Fibroblast of peridontal ligament (primary cell): ENCODE measurements at regions not wholly inside any gene's neighbourhood (a gene's known extent, or its start where the extent isn't known, plus 50 kb on each side); places are given as distances from the start of the nearest gene placed in this dataset.
"Not testable (repeated sequence)": the region's sequence is repeated elsewhere in the genome, so short reads cannot be mapped to it uniquely, and the experiment has no call there.

ENCODE experiments used
- DNase-seq: peaks from one replicate; pipeline ENCODE4 v3.0.0-alpha.2; 2010; ENCODE audit errors: extremely low read depth

DNA sequence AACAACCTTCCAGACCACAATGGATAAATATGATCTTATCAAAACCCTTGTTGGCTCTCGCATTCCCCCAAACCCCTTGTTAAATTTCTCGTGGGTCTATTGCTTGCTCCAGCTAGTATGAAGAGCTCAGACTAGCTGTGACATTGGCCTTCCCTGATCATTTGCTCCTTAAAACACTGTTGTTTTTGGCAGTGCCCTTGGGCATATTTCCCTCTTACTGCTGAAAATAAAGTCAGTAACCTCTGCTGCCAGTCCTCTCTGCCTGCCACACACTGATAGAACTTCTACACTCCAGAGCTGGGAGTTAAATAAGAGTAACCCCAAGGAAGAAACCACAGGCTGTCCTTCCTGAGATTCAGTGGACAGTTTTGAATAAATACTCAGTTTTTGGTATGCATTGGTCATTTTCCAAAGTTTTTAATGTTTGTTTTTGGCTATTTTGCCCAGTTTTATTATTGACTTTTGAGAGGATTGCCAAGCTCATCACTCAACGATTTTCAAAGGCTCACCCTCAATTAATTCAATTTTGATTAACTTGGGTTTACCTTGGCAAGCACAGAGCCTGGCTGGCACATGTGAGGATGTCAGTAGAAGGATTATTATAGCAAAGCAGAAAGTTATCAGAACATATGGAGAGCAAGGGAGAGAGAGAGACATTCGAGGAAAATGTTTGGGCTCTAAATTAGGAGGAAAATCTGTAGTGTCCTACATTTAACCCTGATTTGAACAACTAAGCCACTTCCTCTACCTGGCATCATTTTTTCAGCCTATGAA, 84.3 kb upstream of the SYN3 start:
- DNase-seq: no peak

DNA sequence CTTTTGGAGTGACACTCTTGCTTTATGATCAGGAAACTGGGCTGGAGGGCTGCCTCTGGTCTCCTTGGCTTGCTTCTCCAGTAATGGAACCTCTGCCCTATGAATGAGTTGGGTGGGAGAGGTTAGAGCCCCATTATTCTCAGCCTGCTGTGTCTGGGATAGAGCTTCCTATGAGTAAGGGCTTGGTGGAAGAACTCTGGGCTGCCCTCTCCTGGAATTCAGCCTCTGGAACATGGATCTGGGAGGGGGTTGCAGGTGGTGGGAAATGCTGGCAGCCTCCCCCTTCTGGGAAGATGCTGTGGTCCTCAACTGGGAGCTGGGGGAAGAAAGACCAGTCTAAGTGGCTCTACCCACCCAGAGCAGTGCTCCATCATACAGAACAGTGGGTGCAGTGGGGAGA, 81.8 kb upstream of the SYN3 start:
- DNase-seq: no peak

GRCh38 chr22:33138333-33138732, 80.2 kb upstream of the SYN3 start:
- DNase-seq: not testable (repeated sequence)

- no peak for DNase-seq
These were observed 72.3 kb upstream of the SYN3 start for GRCh38 chr22:33130473-33130872.

DNA sequence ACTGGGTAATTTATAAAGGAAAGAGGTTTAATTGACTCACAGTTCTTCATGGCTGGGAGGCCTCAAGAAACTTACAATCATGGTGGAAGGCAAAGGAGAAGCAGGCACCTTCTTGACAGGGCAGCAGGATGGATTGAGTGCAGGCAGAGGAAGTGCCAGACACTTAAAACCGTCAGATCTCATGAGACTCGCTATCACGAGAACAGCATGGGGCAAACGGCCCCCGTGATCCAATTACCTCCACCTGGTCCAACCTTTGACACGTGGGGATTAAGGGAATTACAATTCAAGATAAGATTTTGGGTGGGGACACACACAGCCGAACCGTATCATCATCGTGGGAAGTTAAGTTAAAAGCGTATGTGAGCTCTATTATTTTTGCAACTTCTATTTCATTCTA, 71.4 kb upstream of the SYN3 start:
- no peak for DNase-seq

GRCh38 chr22:33126881-33127280, 68.7 kb upstream of the SYN3 start:
- DNase-seq: no peak

- DNase-seq: no peak
These were observed 66.3 kb upstream of the SYN3 start for GRCh38 chr22:33124471-33124870.

DNA sequence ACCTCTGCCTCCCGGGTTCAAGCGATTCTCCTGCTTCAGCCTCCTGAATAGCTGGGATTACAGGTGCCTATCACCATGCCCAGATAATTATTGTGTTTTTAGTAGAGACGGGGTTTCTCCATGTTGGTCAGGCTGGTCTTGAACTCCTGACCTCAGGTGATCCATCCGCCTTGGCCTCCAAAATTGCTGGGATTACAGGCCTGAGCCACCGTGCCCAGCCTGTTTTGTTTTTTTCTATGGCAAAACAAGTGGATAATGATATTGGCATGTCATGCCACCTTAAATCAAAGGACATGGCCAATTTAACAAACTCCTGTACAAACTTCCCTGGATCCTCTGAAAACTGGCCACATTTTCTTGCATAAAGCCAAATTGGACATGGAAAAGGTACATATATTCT, 64.3 kb upstream of the SYN3 start:
- DNase-seq: peak; percentile 12

DNA sequence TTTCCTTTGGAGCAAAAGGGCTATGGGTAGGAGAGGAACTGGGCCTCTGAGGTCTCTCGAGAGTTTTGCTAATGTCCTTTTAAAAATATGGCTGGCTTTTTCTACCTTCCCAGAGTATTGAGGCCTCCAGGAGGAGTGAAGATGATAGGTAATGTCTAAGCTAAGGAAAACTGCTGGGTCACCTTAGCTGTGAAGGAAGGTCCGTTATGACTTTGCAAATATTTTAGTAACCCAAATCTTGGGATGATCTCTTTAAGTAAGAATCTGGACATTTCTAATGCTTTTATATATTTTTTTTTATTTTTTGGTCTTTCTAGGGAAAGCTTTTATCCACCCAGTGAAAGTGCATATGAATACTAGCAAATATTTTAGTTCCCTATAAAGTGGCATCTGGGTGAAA, 60.9 kb upstream of the SYN3 start:
- no peak for DNase-seq

GRCh38 chr22:33117821-33118220, 59.6 kb upstream of the SYN3 start:
- DNase-seq: no peak

DNA sequence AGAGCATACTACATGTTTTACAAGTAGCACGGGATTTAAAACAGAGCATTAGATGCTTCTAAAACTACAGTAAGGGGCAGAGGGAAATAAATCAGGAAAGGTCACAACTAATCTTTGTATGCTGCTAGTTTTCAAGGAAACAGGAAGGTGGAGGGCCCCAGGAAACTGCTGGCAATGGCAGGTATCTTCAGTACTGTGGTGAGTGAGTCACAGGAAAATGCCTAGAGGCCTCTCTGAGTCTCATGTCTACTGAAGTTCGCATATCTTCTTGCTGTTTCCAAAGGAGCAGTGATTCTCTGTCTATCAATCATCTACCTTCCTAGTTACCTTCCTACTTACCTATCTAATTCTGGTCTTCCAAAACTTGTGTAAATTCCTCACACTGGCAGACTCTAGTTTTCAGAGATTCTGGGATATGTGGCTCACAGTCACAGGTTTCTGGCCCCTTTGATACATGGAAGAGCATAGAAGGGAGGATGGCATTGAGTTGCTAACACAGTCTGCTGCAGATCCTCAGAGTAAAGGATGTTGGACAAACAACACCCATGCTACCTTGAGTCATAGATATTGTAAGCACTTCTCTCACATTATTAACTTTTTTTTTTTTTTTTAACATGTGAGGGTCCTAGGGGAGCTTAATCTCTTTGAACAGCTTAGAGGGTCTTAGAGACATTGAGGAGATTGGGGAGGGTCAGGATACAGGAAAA, 58.8 kb upstream of the SYN3 start:
- no peak for DNase-seq

DNA sequence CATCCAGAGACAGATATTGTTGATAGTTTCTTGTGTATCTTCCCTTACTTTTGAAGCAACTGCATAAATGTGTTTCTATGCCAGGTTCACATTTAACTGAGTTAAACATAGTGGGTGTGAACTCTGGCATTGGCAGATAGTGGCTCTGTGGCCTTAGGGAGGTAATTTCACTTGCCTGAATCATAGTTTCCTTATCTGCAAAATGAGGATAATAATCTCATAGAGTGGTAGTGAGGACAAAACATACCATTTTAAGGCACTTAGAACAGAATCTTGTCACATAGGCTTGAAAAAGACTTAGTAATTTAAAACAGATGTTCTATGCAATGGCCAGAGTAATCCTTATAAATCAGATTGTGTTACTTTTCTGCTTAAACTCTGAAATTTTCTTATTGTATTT, 56.4 kb upstream of the SYN3 start:
- DNase-seq: peak; percentile 1

GRCh38 chr22:33112580-33112979, 54.4 kb upstream of the SYN3 start:
- DNase-seq: no peak

GRCh38 chr22:33111491-33111890, 53.3 kb upstream of the SYN3 start:
- no peak for DNase-seq

GRCh38 chr22:33110562-33111163, 52.5 kb upstream of the SYN3 start:
- DNase-seq: no peak

- no peak for DNase-seq
These were observed 51.6 kb upstream of the SYN3 start for GRCh38 chr22:33109514-33110430.

DNA sequence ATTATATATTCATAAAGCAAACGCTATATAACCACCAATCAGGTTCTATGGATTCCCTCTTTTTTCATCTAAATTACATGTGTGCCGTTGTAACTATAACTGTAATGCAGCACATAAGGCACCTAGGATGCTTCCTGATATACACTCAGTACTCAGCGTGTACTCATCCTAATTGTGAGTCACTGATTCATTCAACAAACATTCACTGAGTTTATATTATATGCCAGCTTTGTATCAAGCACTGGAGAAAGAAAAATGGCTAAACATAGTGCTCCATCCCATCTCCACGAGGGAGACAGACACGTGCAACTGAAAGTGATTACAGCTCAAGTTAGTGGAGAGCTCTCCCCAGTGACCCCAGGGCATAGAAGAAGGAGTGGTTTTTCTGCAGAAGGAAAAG, 49.9 kb upstream of the SYN3 start:
- no peak for DNase-seq
